GM12878 (cell line): ENCODE measurements at regions not wholly inside any gene's neighbourhood (a gene's known extent, or its start where the extent isn't known, plus 50 kb on each side); places are given as distances from the start of the nearest gene placed in this dataset.

Experiments
- ATAC-seq: fragments of 200-7000 bp; cut with Tn5 transposase; 3 replicates; pipeline ENCODE4 v1.9.1; 2020; ENCODE audit warnings: mild to moderate bottlenecking, moderate library complexity
- BruUV-seq: library from RNA; stranded (reverse); fragments of 400-500 nt; replicated peaks from 2 replicates; lab custom pipeline; 2021; lab: Mats Ljungman, UMichigan
- CTCF ChIA-PET: fragments of 300-600 bp; sonication (Branson Sonifier 250); formaldehyde crosslinking; extraction: SDS; loops from one replicate; lab custom pipeline; 2021; ENCODE audit warnings: inconsistent platforms; lab: Yijun Ruan, JAX
- POLR2A ChIA-PET: fragments of 350-600 bp; formaldehyde crosslinking; extraction: SDS; loops from one replicate; lab custom pipeline; 2021; ENCODE audit warnings: inconsistent platforms; lab: Charles Lee
- RAD21 ChIA-PET: fragments of 300-600 bp; sonication (Branson Sonifier 250); formaldehyde crosslinking; loops from one replicate; lab custom pipeline; 2023; ENCODE audit warnings: antibody characterized with exemption; ENCODE audit not compliant: unreplicated experiment; lab: Charles Lee
- SMC1A ChIA-PET: fragments of 300-600 bp; sonication (Branson Sonifier 250); formaldehyde crosslinking; loops from one replicate; lab custom pipeline; 2023; ENCODE audit not compliant: unreplicated experiment, uncharacterized antibody; lab: Charles Lee
- DNase-seq: peaks from one replicate; pipeline ENCODE4 v3.0.0-alpha.2; 2011; ENCODE audit warnings: low read depth, low spot score
- FAIRE-seq: peaks from 3 replicates; lab custom pipeline; 2011; peaks lifted over from hg19 to GRCh38; lab: Jason Lieb, UNC
- H2AFZ ChIP-seq: 2 replicates; pipeline ENCODE4 v1.6.0; 2011; ENCODE audit warnings: low read depth, low read length, control low read depth; ENCODE audit not compliant: control insufficient read depth
- H3K27ac ChIP-seq: 2 replicates; pipeline ENCODE4 v1.5.1; 2011; ENCODE audit warnings: control low read depth; ENCODE audit not compliant: control insufficient read depth, insufficient read depth
- H3K27me3 ChIP-seq, 2 experiments: replicated peaks in 1 of 2; 2 replicates each; pipeline versions ENCODE4 v1.6.0 to v1.6.1; 2011; ENCODE audit warnings: low read length in 1 of 2; ENCODE audit not compliant: control insufficient read depth in 2 of 2, insufficient read depth in 2 of 2
- H3K36me3 ChIP-seq, 2 experiments: 2 replicates each; pipeline ENCODE4 v1.5.1; 2011; ENCODE audit warnings: low read length in 1 of 2; ENCODE audit not compliant: control insufficient read depth in 2 of 2, insufficient read depth in 2 of 2
- H3K4me1 ChIP-seq: 2 replicates; pipeline ENCODE4 v1.6.1; 2011; ENCODE audit warnings: mild to moderate bottlenecking, low read length, moderate library complexity, mixed read lengths; ENCODE audit not compliant: control insufficient read depth, insufficient read depth
- H3K4me2 ChIP-seq: 2 replicates; pipeline ENCODE4 v1.6.0; 2011; ENCODE audit warnings: control low read depth; ENCODE audit not compliant: control insufficient read depth, insufficient read depth
- H3K4me3 ChIP-seq: fragments of 200-600 bp; sonication (generic); 2 replicates; pipeline ENCODE4 v1.5.1; 2016
- H3K79me2 ChIP-seq: 2 replicates; pipeline ENCODE4 v1.6.0; 2011; ENCODE audit warnings: low read length; ENCODE audit not compliant: control insufficient read depth, insufficient read depth
- H3K9ac ChIP-seq: 2 replicates; pipeline ENCODE4 v1.8.0; 2011; ENCODE audit warnings: low read length, control low read depth, mixed read lengths; ENCODE audit not compliant: control insufficient read depth, insufficient read depth
- H3K9me3 ChIP-seq: replicated peaks from 3 replicates; pipeline ENCODE4 v1.5.1; 2011; ENCODE audit warnings: mild to moderate bottlenecking, low read length; ENCODE audit not compliant: control insufficient read depth, insufficient read depth
- H4K20me1 ChIP-seq: 2 replicates; pipeline ENCODE4 v1.6.0; 2011; ENCODE audit not compliant: control insufficient read depth, insufficient read depth
- ATF3 ChIP-seq: IDR thresholded peaks from 2 replicates; pipeline ENCODE4 v1.6.1; 2011; ENCODE audit warnings: low read depth, mild to moderate bottlenecking, low read length, moderate library complexity, borderline replicate concordance; ENCODE audit errors: extremely low read depth
- CHD2 ChIP-seq: IDR thresholded peaks from 2 replicates; pipeline ENCODE4 v1.6.1; 2011; ENCODE audit warnings: low read depth, low read length, improper control_type of control experiment, borderline replicate concordance
- CHD4 ChIP-seq: fragments of 200-600 bp; sonication (generic); IDR thresholded peaks from 2 replicates; pipeline ENCODE4 v1.6.1; 2016; ENCODE audit warnings: mild to moderate bottlenecking
- HDAC6 ChIP-seq: fragments of 200-600 bp; sonication (generic); IDR thresholded peaks from one replicate; pipeline ENCODE4 v1.8.0; 2017; ENCODE audit warnings: antibody characterized with exemption; ENCODE audit not compliant: unreplicated experiment
- JUNB ChIP-seq: IDR thresholded peaks from 2 replicates; pipeline ENCODE4 v1.6.1; 2016; ENCODE audit warnings: antibody characterized with exemption, mild to moderate bottlenecking
- LARP7 ChIP-seq: fragments of 450-650 bp; IDR thresholded peaks from 2 replicates; pipeline ENCODE4 v1.6.1; 2017; ENCODE audit warnings: mild to moderate bottlenecking
- MLLT1 ChIP-seq: fragments of 450-650 bp; IDR thresholded peaks from 2 replicates; pipeline ENCODE4 v1.6.1; 2016; ENCODE audit warnings: mild to moderate bottlenecking
- NFYA ChIP-seq: IDR thresholded peaks from 2 replicates; pipeline ENCODE4 v1.6.1; 2011; ENCODE audit warnings: low read depth, mild to moderate bottlenecking, low read length, improper control_type of control experiment, borderline replicate concordance
- PBX3 ChIP-seq: IDR thresholded peaks from 2 replicates; pipeline ENCODE4 v1.6.1; 2011; ENCODE audit warnings: mild to moderate bottlenecking, low read depth, low read length, moderate library complexity; ENCODE audit not compliant: insufficient replicate concordance
- PKNOX1 ChIP-seq: fragments of 450-650 bp; IDR thresholded peaks from 2 replicates; pipeline ENCODE4 v1.6.1; 2016; ENCODE audit warnings: mild to moderate bottlenecking
- RBBP5 ChIP-seq: fragments of 200-600 bp; sonication (generic); conservative IDR thresholded peaks from 2 replicates; pipeline ENCODE4 v1.6.1; 2016
- RUNX3 ChIP-seq: IDR thresholded peaks from 2 replicates; pipeline ENCODE4 v1.6.1; 2012; ENCODE audit warnings: low read length, inconsistent platforms
- SMARCA5 ChIP-seq: fragments of 450-650 bp; IDR thresholded peaks from 2 replicates; pipeline ENCODE4 v1.6.1; 2017; ENCODE audit warnings: mild to moderate bottlenecking
- STAT3 ChIP-seq: IDR thresholded peaks from 2 replicates; pipeline ENCODE4 v1.6.1; 2011; ENCODE audit warnings: low read depth, low read length, improper control_type of control experiment
- WRNIP1 ChIP-seq: IDR thresholded peaks from 2 replicates; pipeline ENCODE4 v1.6.1; 2011; ENCODE audit warnings: low read depth, low read length, improper control_type of control experiment, borderline replicate concordance
- in situ Hi-C: fragments of 300-500 bp; cut with MboI; formaldehyde crosslinking; loops from 9 replicates; pipeline ENCODE4 v1.14.3; 2018; ENCODE audit warnings: mixed read lengths
- intact Hi-C: fragments of 100-400 bp; cut with micrococcal nuclease; formaldehyde crosslinking; loops from one replicate; pipeline ENCODE4 v1.14.2; 2022; ENCODE audit not compliant: unreplicated experiment
- TF ChIP-seq, protein P1 (sequence below): IDR thresholded peaks from 2 replicates; pipeline ENCODE4 v1.6.1; 2011; ENCODE audit warnings: borderline replicate concordance, low read depth, mild to moderate bottlenecking, moderate library complexity, low read length; ENCODE audit not compliant: insufficient read depth, poor library complexity, severe bottlenecking
- TF ChIP-seq, protein P2 (sequence below): fragments of 450-650 bp; IDR thresholded peaks from 2 replicates; pipeline ENCODE4 v1.6.1; 2018; ENCODE audit warnings: mild to moderate bottlenecking, low read depth, moderate library complexity; ENCODE audit not compliant: partially characterized antibody

DNA sequence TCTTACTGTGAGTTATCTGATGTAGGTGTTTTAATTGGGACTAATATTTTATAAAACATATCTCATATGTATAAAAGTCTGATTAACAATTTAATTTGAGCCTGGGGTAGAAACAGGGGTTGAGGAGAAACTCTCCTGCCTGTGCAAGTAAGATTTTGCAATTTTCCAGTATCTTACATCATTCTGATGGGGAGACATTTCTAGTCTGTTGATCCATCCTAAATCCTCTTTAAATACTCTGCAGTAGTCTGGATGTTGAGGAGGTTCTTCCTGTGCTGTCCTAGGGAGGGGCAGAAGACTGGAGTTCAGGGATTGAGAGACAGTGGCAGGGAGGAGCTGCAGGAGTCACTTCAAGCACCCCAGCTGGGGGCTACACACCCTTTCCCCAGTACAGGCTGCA lies 287.8 kb downstream of the ADGRD1 start:
- Histone ChIP-seq H3K27ac (no peak overlapping the region), H3K9me3 (peaks cover 5% of the 10 kb centered on the region; the same call in 2 of the 3 replicates), H3K79me2 (no peaks in the 10 kb centered on the region), H3K36me3 (no peaks in the 10 kb centered on the region), H3K9ac (no peak overlapping the region), H2AFZ (no peak overlapping the region), H4K20me1 (no peaks in the 10 kb centered on the region), H3K27me3 (no peaks in the 10 kb centered on the region), H3K4me2 (no peak overlapping the region), H3K4me3 (no peak overlapping the region), H3K4me1 (peaks cover 4% of the 10 kb centered on the region; the same call in 1 of the 2 replicates)
- no peak for ATAC-seq
- POLR2A ChIA-PET = no interaction called here
- DNase-seq = no peak
- SMC1A ChIA-PET = interaction anchor here (0.6 to 1.4 kb wide), 3 partner anchors 83 to 148 kb away, joined by 3 read pairs; no protein-coding TSS in a partner anchor
- BruUV-seq = no TSS peak
- CTCF ChIA-PET = no interaction called here
- in situ Hi-C loops (no loop called here), intact Hi-C loops (no loop called here)
- no peak for TF ChIP-seq HDAC6
- TF ChIP-seq, protein P1, sequence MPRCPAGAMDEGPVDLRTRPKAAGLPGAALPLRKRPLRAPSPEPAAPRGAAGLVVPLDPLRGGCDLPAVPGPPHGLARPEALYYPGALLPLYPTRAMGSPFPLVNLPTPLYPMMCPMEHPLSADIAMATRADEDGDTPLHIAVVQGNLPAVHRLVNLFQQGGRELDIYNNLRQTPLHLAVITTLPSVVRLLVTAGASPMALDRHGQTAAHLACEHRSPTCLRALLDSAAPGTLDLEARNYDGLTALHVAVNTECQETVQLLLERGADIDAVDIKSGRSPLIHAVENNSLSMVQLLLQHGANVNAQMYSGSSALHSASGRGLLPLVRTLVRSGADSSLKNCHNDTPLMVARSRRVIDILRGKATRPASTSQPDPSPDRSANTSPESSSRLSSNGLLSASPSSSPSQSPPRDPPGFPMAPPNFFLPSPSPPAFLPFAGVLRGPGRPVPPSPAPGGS = no peak
- no peak for TF ChIP-seq PBX3
- TF ChIP-seq RUNX3 = no peak
- no peak for TF ChIP-seq LARP7
- TF ChIP-seq RBBP5 = no peak
- no peak for TF ChIP-seq MLLT1
- no peak for TF ChIP-seq JUNB
- no peak for TF ChIP-seq CHD4
- TF ChIP-seq STAT3 = no peak
- no peak for TF ChIP-seq ATF3
- no peak for TF ChIP-seq PKNOX1
- no peak for TF ChIP-seq CHD2
- TF ChIP-seq NFYA = no peak
- no peak for TF ChIP-seq SMARCA5
- no peak for TF ChIP-seq WRNIP1
- TF ChIP-seq, protein P2, sequence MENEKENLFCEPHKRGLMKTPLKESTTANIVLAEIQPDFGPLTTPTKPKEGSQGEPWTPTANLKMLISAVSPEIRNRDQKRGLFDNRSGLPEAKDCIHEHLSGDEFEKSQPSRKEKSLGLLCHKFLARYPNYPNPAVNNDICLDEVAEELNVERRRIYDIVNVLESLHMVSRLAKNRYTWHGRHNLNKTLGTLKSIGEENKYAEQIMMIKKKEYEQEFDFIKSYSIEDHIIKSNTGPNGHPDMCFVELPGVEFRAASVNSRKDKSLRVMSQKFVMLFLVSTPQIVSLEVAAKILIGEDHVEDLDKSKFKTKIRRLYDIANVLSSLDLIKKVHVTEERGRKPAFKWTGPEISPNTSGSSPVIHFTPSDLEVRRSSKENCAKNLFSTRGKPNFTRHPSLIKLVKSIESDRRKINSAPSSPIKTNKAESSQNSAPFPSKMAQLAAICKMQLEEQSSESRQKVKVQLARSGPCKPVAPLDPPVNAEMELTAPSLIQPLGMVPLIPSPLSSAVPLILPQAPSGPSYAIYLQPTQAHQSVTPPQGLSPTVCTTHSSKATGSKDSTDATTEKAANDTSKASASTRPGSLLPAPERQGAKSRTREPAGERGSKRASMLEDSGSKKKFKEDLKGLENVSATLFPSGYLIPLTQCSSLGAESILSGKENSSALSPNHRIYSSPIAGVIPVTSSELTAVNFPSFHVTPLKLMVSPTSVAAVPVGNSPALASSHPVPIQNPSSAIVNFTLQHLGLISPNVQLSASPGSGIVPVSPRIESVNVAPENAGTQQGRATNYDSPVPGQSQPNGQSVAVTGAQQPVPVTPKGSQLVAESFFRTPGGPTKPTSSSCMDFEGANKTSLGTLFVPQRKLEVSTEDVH = no peak
- RAD21 ChIA-PET = interaction anchor here (3.1 kb wide), 1 partner anchor 23 kb away, joined by 18 read pairs; no protein-coding TSS in a partner anchor
- no peak for FAIRE-seq
